GM21526 (cell line): ENCODE measurements at regions not wholly inside any gene's neighbourhood (a gene's known extent, or its start where the extent isn't known, plus 50 kb on each side); places are given as distances from the start of the nearest gene placed in this dataset.

Experiments
- ATAC-seq: cut with Tn5 transposase; IDR thresholded peaks from one replicate; pipeline ENCODE4 v1.9.1; 2021; ENCODE audit warnings: moderate library complexity; ENCODE audit not compliant: unreplicated experiment, low FRiP score

DNA sequence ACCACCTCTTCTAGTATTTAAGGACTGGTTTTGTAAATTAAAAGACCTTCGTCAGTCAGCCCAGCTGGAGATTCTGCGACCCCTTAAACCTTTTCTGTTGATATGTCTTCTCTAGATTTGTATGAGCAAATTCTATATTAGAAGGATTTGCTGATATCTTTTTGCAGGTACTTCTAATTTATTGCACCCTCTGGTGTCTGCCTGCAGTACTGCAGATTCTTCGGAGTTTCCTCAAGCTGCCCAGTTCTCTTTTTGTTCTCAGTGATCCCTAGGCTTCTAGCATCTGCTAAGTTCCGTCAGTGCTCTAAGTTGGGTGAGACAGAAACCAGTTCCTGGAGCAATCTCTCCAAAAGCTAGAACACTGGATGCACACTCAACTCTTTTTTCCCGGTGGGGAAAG is 545.2 kb downstream of the C4orf33 start:
- peak; percentile 81 for ATAC-seq

GRCh38 chr4:129645461-129645860 is 549.5 kb downstream of the C4orf33 start:
- no peak for ATAC-seq

DNA sequence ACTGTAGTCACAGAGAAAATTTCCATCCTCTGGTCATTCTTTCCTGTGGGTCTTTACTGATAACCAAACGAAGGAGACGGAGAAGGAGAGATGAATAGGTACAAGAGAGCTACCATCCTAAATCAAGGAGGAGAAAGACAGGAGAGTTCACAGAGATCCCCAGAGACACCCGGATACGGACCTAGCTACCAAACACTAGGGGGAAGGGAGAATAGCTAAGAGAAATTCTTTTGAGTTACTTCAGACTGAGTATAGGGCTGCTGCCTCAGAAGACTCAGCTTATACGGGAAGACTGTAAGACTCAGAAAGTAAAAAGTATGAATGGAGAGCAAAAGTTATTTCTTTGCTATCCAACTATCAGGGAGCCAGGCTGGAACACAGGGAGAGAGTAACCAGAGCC is 572.1 kb downstream of the C4orf33 start:
- no peak for ATAC-seq

DNA sequence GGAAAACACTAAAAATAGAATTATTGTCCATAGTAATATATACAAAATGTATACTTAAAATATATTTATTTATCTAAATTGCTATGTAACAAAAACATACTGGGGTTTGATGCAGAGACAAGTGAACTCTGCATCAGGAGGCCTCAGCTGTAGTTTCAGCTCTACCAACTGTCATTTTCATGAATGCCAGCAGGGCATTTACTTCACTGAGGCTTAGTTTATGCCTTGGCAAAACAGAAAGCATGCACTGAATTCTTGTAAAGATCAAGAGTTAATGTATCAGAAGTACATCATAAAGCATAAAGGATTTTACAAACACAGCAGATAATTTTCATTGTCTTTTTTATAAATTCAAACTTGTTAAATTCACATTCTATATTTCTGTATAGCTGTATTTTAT is 577.0 kb downstream of the C4orf33 start:
- no peak for ATAC-seq

DNA sequence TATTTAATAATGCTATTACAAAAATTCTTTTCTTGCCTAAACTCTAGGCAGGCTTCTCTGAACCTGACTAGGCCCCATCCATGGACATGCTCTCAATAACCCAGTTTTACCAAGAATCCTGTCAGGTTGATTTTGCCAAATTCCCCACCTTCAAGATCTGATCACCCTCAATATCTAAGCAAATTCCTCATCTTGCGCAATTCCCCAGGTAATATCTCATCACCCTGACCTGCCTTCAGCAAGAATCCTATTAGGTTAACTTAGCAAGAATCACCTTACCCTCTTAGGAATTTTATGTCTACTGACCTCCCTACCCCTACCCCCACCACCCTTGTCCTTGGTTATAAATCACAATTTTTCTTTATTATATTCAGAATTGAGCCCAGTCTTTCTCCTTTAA is 579.1 kb downstream of the C4orf33 start:
- ATAC-seq, result no peak

GRCh38 chr4:129676934-129677333 is 581.0 kb downstream of the C4orf33 start:
- no peak for ATAC-seq

DNA sequence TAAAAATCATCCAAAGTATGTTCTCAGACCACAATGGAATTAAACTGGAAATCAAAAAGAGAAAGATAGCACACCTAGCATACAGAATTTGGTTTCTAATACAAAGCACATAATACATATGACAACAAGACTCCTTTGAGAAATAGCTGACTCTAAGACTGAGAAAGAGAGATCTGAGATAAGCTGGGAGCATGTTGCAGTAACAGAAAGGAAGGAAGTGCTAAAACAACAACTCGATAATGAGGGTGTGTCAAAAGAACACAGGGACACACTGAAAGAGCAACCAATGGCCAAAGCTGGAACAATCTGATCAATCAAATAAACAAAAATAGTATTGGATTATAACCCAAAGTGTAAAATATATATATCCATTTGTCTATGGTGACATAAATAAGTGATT is 586.6 kb downstream of the C4orf33 start:
- ATAC-seq, result no peak

- no peak for ATAC-seq
Observed at GRCh38 chr4:129707949-129708348, 612.0 kb downstream of the C4orf33 start.

DNA sequence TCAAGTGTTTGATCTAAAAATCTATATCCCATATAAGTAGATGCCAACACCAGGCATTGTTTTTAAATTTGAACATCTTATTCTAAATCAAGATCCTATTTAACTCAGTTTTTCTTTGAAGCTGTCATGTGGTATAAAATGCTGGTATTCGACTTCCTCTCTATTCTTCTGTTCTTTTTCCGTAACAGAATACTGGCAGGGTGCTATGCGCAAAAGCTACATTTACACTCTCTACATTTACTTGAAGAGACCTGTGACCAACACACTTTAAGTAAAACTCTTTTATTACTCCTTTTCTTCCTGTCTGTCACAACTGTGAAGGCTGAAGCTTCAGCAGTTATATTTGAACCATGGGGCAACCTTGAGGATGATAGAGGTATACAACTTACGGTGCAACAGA is 612.8 kb downstream of the C4orf33 start:
- no peak for ATAC-seq

- no peak for ATAC-seq
Observed at GRCh38 chr4:129738175-129738574, 642.2 kb downstream of the C4orf33 start.

- ATAC-seq, result no peak
Observed at GRCh38 chr4:129747756-129748155, 651.8 kb downstream of the C4orf33 start.

- ATAC-seq, result no peak
Observed at GRCh38 chr4:129748991-129749390, 653.0 kb downstream of the C4orf33 start.

GRCh38 chr4:129751646-129752045 is 655.7 kb downstream of the C4orf33 start:
- ATAC-seq, result no peak

GRCh38 chr4:129783596-129783995 is 687.6 kb downstream of the C4orf33 start:
- ATAC-seq, result no peak

- no peak for ATAC-seq
Observed at GRCh38 chr4:129788486-129788885, 692.5 kb downstream of the C4orf33 start.

DNA sequence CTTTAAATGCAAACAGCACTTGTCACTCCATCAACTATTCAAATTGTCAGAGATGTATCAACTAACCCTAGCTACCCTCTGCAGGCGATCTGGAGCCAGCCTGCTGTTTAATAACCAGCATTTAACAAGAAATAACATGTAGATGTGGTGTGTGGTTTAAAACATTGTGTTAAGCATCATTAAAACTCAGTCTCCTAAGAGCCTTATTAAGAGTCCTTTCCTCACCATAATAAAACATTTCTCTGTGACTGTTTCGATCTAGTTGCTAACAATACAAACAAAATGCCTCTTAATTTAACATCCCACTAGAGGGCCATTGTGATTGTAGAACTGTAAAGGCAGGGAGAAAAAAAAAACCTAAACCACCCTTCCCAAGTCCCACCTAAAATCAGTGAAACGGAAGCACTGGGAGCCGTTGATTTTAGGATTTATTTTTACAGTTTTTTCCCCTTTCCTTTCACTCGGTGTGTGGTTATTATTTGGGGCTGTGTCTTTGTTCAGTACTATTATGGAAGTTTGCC is 708.6 kb downstream of the C4orf33 start:
- no peak for ATAC-seq

DNA sequence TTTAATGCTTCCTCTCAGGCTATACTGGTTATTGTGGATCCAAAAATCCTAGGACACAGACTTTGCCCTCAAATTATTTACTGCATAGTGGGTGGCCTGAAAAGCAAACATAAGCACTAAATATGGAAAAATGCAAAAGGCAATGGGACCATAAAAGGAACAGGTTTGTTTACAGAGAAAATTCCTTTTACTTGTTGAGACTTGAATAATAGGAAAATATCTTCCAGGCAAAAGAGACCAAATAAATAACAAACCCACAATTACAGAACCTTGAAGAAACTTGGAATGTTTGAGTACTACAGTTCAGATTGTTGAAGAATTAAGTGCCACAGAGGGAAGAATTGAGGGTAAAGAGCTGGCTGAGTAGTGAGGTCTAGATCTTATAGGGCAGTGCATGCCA is 711.0 kb downstream of the C4orf33 start:
- ATAC-seq, result no peak

DNA sequence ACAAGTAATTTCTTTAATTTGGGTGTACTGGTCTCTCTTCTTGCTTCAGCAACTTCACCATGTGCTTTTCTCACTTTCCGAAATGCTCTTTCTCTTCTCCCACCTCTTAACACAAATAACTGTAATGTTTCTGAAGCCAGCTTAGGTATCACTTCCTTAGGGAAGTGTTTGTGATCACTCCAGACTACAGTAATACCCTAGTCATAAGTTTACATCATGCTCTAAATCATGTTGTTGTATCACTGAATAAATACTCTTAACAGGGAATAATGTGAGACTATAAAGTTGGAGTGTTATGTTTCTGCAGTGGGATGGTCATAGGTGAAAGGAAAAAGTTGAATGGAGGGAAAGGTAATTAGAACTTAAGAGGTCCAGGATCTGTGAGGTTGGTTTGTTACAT is 712.3 kb downstream of the C4orf33 start:
- ATAC-seq, result no peak

DNA sequence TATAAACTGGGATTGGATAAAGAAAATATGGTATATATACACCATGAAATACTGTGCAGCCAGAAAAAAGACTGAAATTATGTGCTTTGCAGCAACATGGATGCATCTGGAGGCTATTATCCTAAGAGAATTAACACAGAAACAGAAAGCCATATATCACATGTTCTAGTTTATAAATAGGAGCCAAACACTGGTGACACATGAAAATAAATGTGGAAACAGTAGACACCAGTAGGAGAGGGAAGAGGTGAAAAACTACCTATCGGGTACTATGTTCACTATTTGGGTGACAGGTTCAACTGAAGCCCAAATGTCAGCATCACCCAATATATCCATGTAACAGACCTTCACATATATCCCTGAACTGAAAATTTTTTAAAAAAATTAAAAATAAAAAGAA is 725.1 kb downstream of the C4orf33 start:
- no peak for ATAC-seq

GRCh38 chr4:129821963-129822362 is 726.0 kb downstream of the C4orf33 start:
- no peak for ATAC-seq

DNA sequence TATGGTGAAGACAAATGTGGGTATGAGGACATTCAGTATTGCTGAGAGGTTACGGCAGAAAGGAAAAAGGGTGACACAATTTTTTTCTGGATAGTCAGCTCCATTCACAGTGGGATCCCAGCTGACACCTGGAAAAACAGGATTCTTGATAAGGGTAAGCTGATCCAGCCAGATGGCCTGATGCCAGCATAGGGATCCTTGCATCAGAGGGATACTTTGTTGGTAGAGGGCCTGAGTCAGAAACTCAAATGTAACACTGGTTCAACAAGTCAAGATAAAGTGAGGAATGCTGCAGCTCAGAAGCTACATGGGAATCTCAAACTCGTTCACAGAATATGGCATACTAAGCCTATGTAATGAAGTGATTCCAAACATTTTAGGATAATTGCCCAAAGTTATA is 726.7 kb downstream of the C4orf33 start:
- no peak for ATAC-seq

DNA sequence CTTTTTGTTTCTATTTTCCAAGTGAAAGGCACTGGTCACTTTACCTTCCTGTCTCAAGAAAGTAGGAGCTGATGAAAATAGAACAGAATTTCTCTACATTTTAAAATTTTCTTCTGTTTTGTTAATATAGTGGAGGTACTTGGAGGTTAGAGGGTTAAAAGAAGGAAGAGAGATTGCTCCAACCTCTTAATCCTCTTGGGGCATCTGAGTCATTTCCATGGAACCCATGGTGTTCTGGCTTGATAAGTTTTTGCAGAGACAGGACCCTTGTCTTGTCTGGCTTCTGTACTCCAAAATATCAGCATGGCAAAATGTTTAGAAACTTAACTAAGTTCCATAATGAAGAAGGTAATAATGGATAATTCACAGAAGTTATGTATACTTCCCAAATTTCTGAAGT is 727.2 kb downstream of the C4orf33 start:
- ATAC-seq, result no peak

- ATAC-seq, result no peak
Observed at GRCh38 chr4:129829373-129829772, 733.4 kb downstream of the C4orf33 start.
